Esophagus muscularis mucosa (tissue), 4 donors: ENCODE measurements at regions not wholly inside any gene's neighbourhood (a gene's known extent, or its start where the extent isn't known, plus 50 kb on each side); places are given as distances from the start of the nearest gene placed in this dataset.

ENCODE experiments used
- DNase-seq: peaks from one replicate; pipeline ENCODE4 v3.0.0-alpha.2; 2017; ENCODE audit errors: extremely low spot score
- H3K27ac ChIP-seq, 4 donors: fragments of 200-600 bp; sonication (generic); replicated peaks in 1 of 4; 1 replicate in 3 of 4; 2 replicates in 1 of 4; pipeline ENCODE4 v1.5.1; 2016 to 2019; ENCODE audit warnings: mild to moderate bottlenecking in 1 of 4
- H3K27me3 ChIP-seq, 4 donors: fragments of 200-600 bp; sonication (generic); one replicate each; pipeline versions ENCODE4 v1.5.1 to v1.6.0; 2016 to 2019
- H3K36me3 ChIP-seq, 4 donors: fragments of 200-600 bp; sonication (generic); one replicate each; pipeline ENCODE4 v1.5.1; 2016 to 2019
- H3K4me1 ChIP-seq, 4 donors: fragments of 200-600 bp; sonication (generic); one replicate each; pipeline ENCODE4 v1.5.1; 2016 to 2019
- H3K4me3 ChIP-seq, 4 donors: fragments of 200-600 bp; sonication (generic); 1 replicate in 2 of 4; 2 replicates in 2 of 4; pipeline ENCODE4 v1.5.1; 2016 to 2019; ENCODE audit warnings: mild to moderate bottlenecking in 4 of 4, moderate library complexity in 1 of 4
- H3K9me3 ChIP-seq, 4 donors: fragments of 200-600 bp; sonication (generic); 1 replicate in 3 of 4; 2 replicates in 1 of 4; pipeline ENCODE4 v1.5.1; 2016 to 2019
- CTCF ChIP-seq, 3 experiments: fragments of 200-600 bp in 2 of 3; fragments of 450-650 bp in 1 of 3; sonication (generic) in 2 of 3; IDR thresholded peaks; one replicate each; pipeline ENCODE4 v1.5.1; 2017 to 2019; ENCODE audit warnings: antibody characterized with exemption in 3 of 3, mild to moderate bottlenecking in 2 of 3, moderate library complexity in 1 of 3
- EP300 ChIP-seq: sonication (generic); formaldehyde crosslinking; IDR thresholded peaks from one replicate; pipeline ENCODE4 v1.6.1; 2017; ENCODE audit warnings: antibody characterized with exemption
- POLR2A ChIP-seq: fragments of 450-650 bp; IDR thresholded peaks from one replicate; pipeline ENCODE4 v1.6.1; 2017; ENCODE audit warnings: antibody characterized with exemption, moderate library complexity, mild to moderate bottlenecking, low read depth
- POLR2AphosphoS5 ChIP-seq, 2 donors: sonication (generic); formaldehyde crosslinking; IDR thresholded peaks; one replicate each; pipeline ENCODE4 v1.6.1; 2017; ENCODE audit warnings: antibody characterized with exemption in 2 of 2
- WGBS: methylation state at CpG from one replicate; pipeline ENCODE4 v1.1.5; 2018; 5-methylcytosine and 5-hydroxymethylcytosine counted together
- intact Hi-C: fragments of 100-400 bp; cut with DNase I; formaldehyde crosslinking; loops from one replicate; pipeline ENCODE4 v1.15.1; 2023

- Histone ChIP-seq H3K4me1 (no peaks in the 10 kb centered on the region), H3K36me3 (no peaks in the 10 kb centered on the region), H3K27me3 (no peaks in the 10 kb centered on the region), H3K27ac (no peak overlapping the region), H3K9me3 (no peaks in the 10 kb centered on the region), H3K4me3 (no peak overlapping the region)
- TF ChIP-seq CTCF (IDR thresholded peaks at IDR 0.05) (no peak), POLR2A (no peak)
- WGBS = 39% methylated on average over 1 of the region's 1 CpG
- intact Hi-C loops = no loop called here
- DNase-seq = no peak
Measured at GRCh38 chrX:87744391-87744790, 226.8 kb downstream of the KLHL4 start.

- DNase-seq = no peak
- H3K36me3 ChIP-seq = no peaks in the 10 kb centered on the region
- H3K9me3 ChIP-seq = no peaks in the 10 kb centered on the region
- H3K4me1 ChIP-seq = no peaks in the 10 kb centered on the region
- H3K27me3 ChIP-seq = no peaks in the 10 kb centered on the region
- intact Hi-C loops = no loop called here
- TF ChIP-seq CTCF (IDR thresholded peaks at IDR 0.05) = no peak
- TF ChIP-seq POLR2A = no peak
- no peak for TF ChIP-seq POLR2AphosphoS5 (IDR thresholded peaks at IDR 0.05)
- no peak for TF ChIP-seq EP300
- no peak overlapping the region for H3K27ac ChIP-seq
- 79% methylated on average over 5 of the region's 5 CpGs for WGBS
- no peak overlapping the region for H3K4me3 ChIP-seq
Measured at GRCh38 chrX:87755493-87755892, 237.9 kb downstream of the KLHL4 start.

GRCh38 chrX:87788976-87789375 is 271.4 kb downstream of the KLHL4 start:
- no peak for TF ChIP-seq CTCF (IDR thresholded peaks at IDR 0.05)
- TF ChIP-seq POLR2AphosphoS5 (IDR thresholded peaks at IDR 0.05) = no peak
- TF ChIP-seq EP300 = no peak
- TF ChIP-seq POLR2A = no peak
- Histone ChIP-seq H3K4me3 (no peak overlapping the region), H3K27me3 (no peaks in the 10 kb centered on the region), H3K4me1 (no peaks in the 10 kb centered on the region), H3K27ac (no peak overlapping the region), H3K36me3 (no peaks in the 10 kb centered on the region), H3K9me3 (peaks cover 0 to 15% (median 0%) of the 10 kb centered on the region in 4 donors)
- intact Hi-C loops = no loop called here
- DNase-seq = no peak

- intact Hi-C loops = no loop called here
- no peaks in the 10 kb centered on the region for H3K27me3 ChIP-seq
- no peaks in the 10 kb centered on the region for H3K4me1 ChIP-seq
- no peaks in the 10 kb centered on the region for H3K9me3 ChIP-seq
- H3K27ac ChIP-seq = no peak overlapping the region
- no peak overlapping the region for H3K4me3 ChIP-seq
- H3K36me3 ChIP-seq = no peaks in the 10 kb centered on the region
- no peak for TF ChIP-seq CTCF (IDR thresholded peaks at IDR 0.05)
- no peak for TF ChIP-seq POLR2A
- no peak for TF ChIP-seq EP300
- no peak for TF ChIP-seq POLR2AphosphoS5 (IDR thresholded peaks at IDR 0.05)
- DNase-seq = no peak
Measured at GRCh38 chrX:87798039-87798438, 280.4 kb downstream of the KLHL4 start.

- H3K4me1 ChIP-seq = no peaks in the 10 kb centered on the region
- WGBS = 34% methylated on average over 5 of the region's 5 CpGs
- H3K27me3 ChIP-seq = no peaks in the 10 kb centered on the region
- TF ChIP-seq POLR2A (no peak), CTCF (IDR thresholded peaks at IDR 0.05) (no peak), EP300 (no peak), POLR2AphosphoS5 (IDR thresholded peaks at IDR 0.05) (no peak)
- H3K4me3 ChIP-seq = no peak overlapping the region
- intact Hi-C loops = no loop called here
- H3K27ac ChIP-seq = no peak overlapping the region
- H3K9me3 ChIP-seq = no peaks in the 10 kb centered on the region
- DNase-seq = no peak
- H3K36me3 ChIP-seq = no peaks in the 10 kb centered on the region
Measured at GRCh38 chrX:87805829-87806490, 288.4 kb downstream of the KLHL4 start.
